Transverse colon (tissue), 4 donors: ENCODE measurements at regions not wholly inside any gene's neighbourhood (a gene's known extent, or its start where the extent isn't known, plus 50 kb on each side); places are given as distances from the start of the nearest gene placed in this dataset.

ENCODE experiments used
- DNase-seq: peaks from one replicate; pipeline ENCODE4 v3.0.0-alpha.2; 2019
- H3K27ac ChIP-seq, 4 donors: fragments of 200-600 bp; sonication (generic); 2 replicates each; pipeline ENCODE4 v1.5.1; 2016 to 2018; ENCODE audit warnings: inconsistent platforms in 4 of 4
- H3K27me3 ChIP-seq: fragments of 200-600 bp; sonication (generic); 2 replicates; pipeline ENCODE4 v1.5.1; 2017; ENCODE audit warnings: inconsistent platforms
- H3K36me3 ChIP-seq, 4 donors: fragments of 200-600 bp; sonication (generic); 2 replicates each; pipeline ENCODE4 v1.5.1; 2017 to 2019; ENCODE audit warnings: inconsistent platforms in 4 of 4
- H3K4me1 ChIP-seq, 4 donors: fragments of 200-600 bp; sonication (generic); 2 replicates each; pipeline ENCODE4 v1.5.1; 2017 to 2020; ENCODE audit warnings: inconsistent platforms in 4 of 4
- H3K4me3 ChIP-seq, 4 donors: fragments of 200-600 bp; sonication (generic); 1 replicate in 1 of 4; 2 replicates in 3 of 4; pipeline versions ENCODE4 v1.5.1 to v1.6.1; 2017 to 2019; ENCODE audit warnings: inconsistent platforms in 4 of 4
- H3K9me3 ChIP-seq, 2 donors: fragments of 200-600 bp; sonication (generic); 2 replicates each; pipeline ENCODE4 v1.5.1; 2017 to 2019; ENCODE audit warnings: inconsistent platforms in 2 of 2
- CTCF ChIP-seq, 5 experiments: fragments of 200-600 bp in 3 of 5; fragments of 450-650 bp in 2 of 5; sonication (generic) in 3 of 5; IDR thresholded peaks; 1 replicate in 2 of 5; 2 replicates in 3 of 5; pipeline ENCODE4 v1.5.1; 2016 to 2017; ENCODE audit warnings: antibody characterized with exemption in 5 of 5, inconsistent platforms in 3 of 5, mild to moderate bottlenecking in 2 of 5, moderate library complexity in 1 of 5
- EP300 ChIP-seq: sonication (generic); formaldehyde crosslinking; IDR thresholded peaks from one replicate; pipeline ENCODE4 v1.6.1; 2017; ENCODE audit warnings: antibody characterized with exemption, low read depth
- POLR2A ChIP-seq: fragments of 450-650 bp; IDR thresholded peaks from one replicate; pipeline ENCODE4 v1.6.1; 2016; ENCODE audit warnings: antibody characterized with exemption, mild to moderate bottlenecking, moderate library complexity
- POLR2AphosphoS5 ChIP-seq, 3 donors: sonication (generic); formaldehyde crosslinking; IDR thresholded peaks; one replicate each; pipeline ENCODE4 v1.6.1; 2016; ENCODE audit warnings: antibody characterized with exemption in 3 of 3
- WGBS, 2 donors: methylation state at CpG; one replicate each; pipeline ENCODE4 v1.1.5; 2018; ENCODE audit warnings: low coverage in 1 of 2; 5-methylcytosine and 5-hydroxymethylcytosine counted together
- in situ Hi-C, 4 donors: fragments of 200-750 bp; cut with MboI; loops; one replicate each; pipeline versions ENCODE4 v1.15.0 to v1.15.1; 2017; ENCODE audit warnings: low sequenced_read_pairs in 3 of 4, low pct_ligation_motif_present in 1 of 4, low pct_unique_long_range_greater_than_20kb in 1 of 4
- intact Hi-C: fragments of 100-400 bp; cut with DNase I; formaldehyde crosslinking; loops from one replicate; pipeline ENCODE4 v1.15.1; 2023; ENCODE audit warnings: low total_unique reads

- TF ChIP-seq POLR2AphosphoS5 (IDR thresholded peaks at IDR 0.05) (no peak), EP300 (no peak), POLR2A (no peak), CTCF (IDR thresholded peaks at IDR 0.05) (no peak)
- Histone ChIP-seq H3K4me3 (no peak overlapping the region), H3K4me1 (no peaks in the 10 kb centered on the region), H3K36me3 (no peaks in the 10 kb centered on the region), H3K27me3 (no peaks in the 10 kb centered on the region), H3K27ac (no peak overlapping the region), H3K9me3 (no peaks in the 10 kb centered on the region)
- no peak for DNase-seq
- intact Hi-C loops (no loop called here), in situ Hi-C loops (no loop called here)
- 73% methylated on average over 10 of the region's 11 CpGs; no CpG with 5 or more reads in 1 of the 2 donors for WGBS, 2 donors
Observed at GRCh38 chr3:127096256-127097071, 96.5 kb upstream of the PRR23E start.

GRCh38 chr3:127097072-127097405, 95.9 kb upstream of the PRR23E start:
- no peaks in the 10 kb centered on the region for H3K9me3 ChIP-seq
- no peak overlapping the region for H3K4me3 ChIP-seq
- no peak overlapping the region for H3K27ac ChIP-seq
- H3K36me3 ChIP-seq: no peaks in the 10 kb centered on the region
- in situ Hi-C loops: no loop called here
- 85% methylated on average over 3 of the region's 4 CpGs; no CpG with 5 or more reads in 1 of the 2 donors for WGBS, 2 donors
- intact Hi-C loops: no loop called here
- DNase-seq: no peak
- no peaks in the 10 kb centered on the region for H3K4me1 ChIP-seq
- H3K27me3 ChIP-seq: no peaks in the 10 kb centered on the region
- no peak for TF ChIP-seq CTCF (IDR thresholded peaks at IDR 0.05)

GRCh38 chr3:127097481-127097880, 95.5 kb upstream of the PRR23E start:
- no peak for DNase-seq
- Histone ChIP-seq H3K9me3 (no peaks in the 10 kb centered on the region), H3K27ac (no peak overlapping the region), H3K4me3 (no peak overlapping the region), H3K36me3 (no peaks in the 10 kb centered on the region), H3K27me3 (no peaks in the 10 kb centered on the region), H3K4me1 (no peaks in the 10 kb centered on the region)
- 68% methylated on average over 3 of the region's 3 CpGs; no CpG with 5 or more reads in 1 of the 2 donors for WGBS, 2 donors
- no peak for TF ChIP-seq EP300
- TF ChIP-seq POLR2AphosphoS5 (IDR thresholded peaks at IDR 0.05): no peak
- TF ChIP-seq CTCF (IDR thresholded peaks at IDR 0.05): no peak
- TF ChIP-seq POLR2A: no peak
- intact Hi-C loops: no loop called here
- in situ Hi-C loops: no loop called here

- no peaks in the 10 kb centered on the region for H3K4me1 ChIP-seq
- DNase-seq: no peak
- no peak overlapping the region for H3K4me3 ChIP-seq
- H3K9me3 ChIP-seq: no peaks in the 10 kb centered on the region
- in situ Hi-C loops: no loop called here
- TF ChIP-seq POLR2A: no peak
- TF ChIP-seq CTCF (IDR thresholded peaks at IDR 0.05): no peak
- TF ChIP-seq EP300: no peak
- no peak for TF ChIP-seq POLR2AphosphoS5 (IDR thresholded peaks at IDR 0.05)
- H3K36me3 ChIP-seq: no peaks in the 10 kb centered on the region
- intact Hi-C loops: no loop called here
- no peak overlapping the region for H3K27ac ChIP-seq
- WGBS, 2 donors: 91 to 100% methylated on average over 1 to 3 of the region's 3 CpGs
- no peaks in the 10 kb centered on the region for H3K27me3 ChIP-seq
Observed at GRCh38 chr3:127099982-127100381, 92.9 kb upstream of the PRR23E start.
